ENCODE measurements at regions not wholly inside any gene's neighbourhood (a gene's known extent, or its start where the extent isn't known, plus 50 kb on each side); places are given as distances from the start of the nearest gene placed in this dataset.

GRCh38 chrX:30153175-30153880, 62.0 kb upstream of the MAGEB2 start:
- Mint-ChIP-seq H3K27me3 (ENCODE audit: low read depth, poor library complexity) (peaks cover 2% of the 10 kb centered on the region), H3K36me3 (ENCODE audit: low read depth) (no peaks in the 10 kb centered on the region), H3K4me3 (no peak overlapping the region), H3K4me1 (peaks cover 25% of the 10 kb centered on the region), H3K9me3 (peaks cover 7% of the 10 kb centered on the region), H3K27ac (no peak overlapping the region)
- DNase-seq, result no peak
- TF ChIP-seq CTCF (IDR thresholded peaks at IDR 0.05), result no peak

- no peak for DNase-seq
- Mint-ChIP-seq H3K9me3 (peaks cover 4% of the 10 kb centered on the region), H3K27me3 (ENCODE audit: low read depth, poor library complexity) (peaks cover 2% of the 10 kb centered on the region), H3K4me1 (peaks cover 25% of the 10 kb centered on the region), H3K4me3 (no peak overlapping the region), H3K27ac (no peak overlapping the region), H3K36me3 (ENCODE audit: low read depth) (no peaks in the 10 kb centered on the region)
- no peak for TF ChIP-seq CTCF (IDR thresholded peaks at IDR 0.05)
Observed at GRCh38 chrX:30153881-30154260, 61.5 kb upstream of the MAGEB2 start.

- no peak for TF ChIP-seq CTCF (IDR thresholded peaks at IDR 0.05)
- Mint-ChIP-seq H3K4me1 (peaks cover 25% of the 10 kb centered on the region), H3K27me3 (ENCODE audit: low read depth, poor library complexity) (peaks cover 11% of the 10 kb centered on the region)
Observed at GRCh38 chrX:30156009-30156408, 59.4 kb upstream of the MAGEB2 start.

GRCh38 chrX:30156880-30157560, 58.3 kb upstream of the MAGEB2 start:
- no peaks in the 10 kb centered on the region for H3K36me3 Mint-ChIP-seq (ENCODE audit: low read depth)
- no peak overlapping the region for H3K27ac Mint-ChIP-seq
- no peak overlapping the region for H3K4me3 Mint-ChIP-seq
- H3K27me3 Mint-ChIP-seq (ENCODE audit: low read depth, poor library complexity), result peaks cover 11% of the 10 kb centered on the region
- no peaks in the 10 kb centered on the region for H3K9me3 Mint-ChIP-seq
- H3K4me1 Mint-ChIP-seq, result peaks cover 25% of the 10 kb centered on the region
- TF ChIP-seq CTCF (IDR thresholded peaks at IDR 0.05), result no peak
- DNase-seq, result no peak

More at GRCh38 chrX:30156009-30156408, 59.4 kb upstream of the MAGEB2 start:
- no peaks in the 10 kb centered on the region for H3K9me3 Mint-ChIP-seq
- H3K36me3 Mint-ChIP-seq (ENCODE audit: low read depth), result no peaks in the 10 kb centered on the region
- no peak overlapping the region for H3K4me3 Mint-ChIP-seq
- DNase-seq, result no peak
- H3K27ac Mint-ChIP-seq, result no peak overlapping the region

- peaks cover 9% of the 10 kb centered on the region for H3K27me3 Mint-ChIP-seq (ENCODE audit: low read depth, poor library complexity)
- H3K36me3 Mint-ChIP-seq (ENCODE audit: low read depth), result no peaks in the 10 kb centered on the region
- no peaks in the 10 kb centered on the region for H3K9me3 Mint-ChIP-seq
- TF ChIP-seq CTCF (IDR thresholded peaks at IDR 0.05), result no peak
- no peak overlapping the region for H3K4me3 Mint-ChIP-seq
- H3K4me1 Mint-ChIP-seq, result no peaks in the 10 kb centered on the region
- no peak overlapping the region for H3K27ac Mint-ChIP-seq
- no peak for DNase-seq
Observed at GRCh38 chrX:30161043-30161442, 54.3 kb upstream of the MAGEB2 start.
